ENCODE measurements at regions not wholly inside any gene's neighbourhood (a gene's known extent, or its start where the extent isn't known, plus 50 kb on each side); places are given as distances from the start of the nearest gene placed in this dataset.
"Not testable (repeated sequence)": the region's sequence is repeated elsewhere in the genome, so short reads cannot be mapped to it uniquely, and the experiment has no call there.

DNA sequence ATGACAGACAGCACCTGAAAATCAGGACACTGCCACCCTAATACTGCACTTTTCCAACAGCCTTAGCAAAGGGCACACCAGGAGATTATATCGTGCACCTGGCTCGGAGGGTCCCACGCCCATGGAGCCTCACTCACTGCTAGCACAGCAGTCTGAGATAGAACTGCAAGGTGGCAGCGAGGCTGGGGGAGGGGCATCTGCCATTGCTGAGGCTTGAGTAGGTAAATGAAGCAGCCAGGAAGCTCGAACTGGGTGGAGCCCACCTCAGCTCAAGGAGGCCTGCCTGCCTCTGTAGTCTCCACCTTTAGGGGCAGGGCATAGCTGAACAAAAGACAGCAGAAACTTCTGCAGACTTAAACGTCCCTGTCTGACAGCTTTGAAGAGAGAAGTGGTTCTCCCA lies 84.4 kb upstream of the UFL1 start:
- H3K9me3 ChIP-seq (ENCODE audit: control insufficient read depth, insufficient read depth, low read depth, low read length); in situ Hi-C loops (cut with HindIII; ENCODE audit: low pct_unique_long_range_greater_than_20kb, low sequenced_read_pairs); intact Hi-C loops (cut with micrococcal nuclease; ENCODE audit: unreplicated experiment); H3K27me3 ChIP-seq (ENCODE audit: control insufficient read depth, insufficient read depth, low read length); CTCF ChIA-PET; H3K4me1 ChIP-seq (ENCODE audit: control insufficient read depth, insufficient read depth, low read length); BruUV-seq (replicated peaks); ATAC-seq; DNase-seq (ENCODE audit: low read depth, low spot score); H3K36me3 ChIP-seq (ENCODE audit: control insufficient read depth, insufficient read depth, low read length); POLR2A ChIA-PET; H3K27ac ChIP-seq (ENCODE audit: low read length); H3K4me3 ChIP-seq (ENCODE audit: low read depth in 2 of 2, low read length in 2 of 2): not testable (repeated sequence)

DNA sequence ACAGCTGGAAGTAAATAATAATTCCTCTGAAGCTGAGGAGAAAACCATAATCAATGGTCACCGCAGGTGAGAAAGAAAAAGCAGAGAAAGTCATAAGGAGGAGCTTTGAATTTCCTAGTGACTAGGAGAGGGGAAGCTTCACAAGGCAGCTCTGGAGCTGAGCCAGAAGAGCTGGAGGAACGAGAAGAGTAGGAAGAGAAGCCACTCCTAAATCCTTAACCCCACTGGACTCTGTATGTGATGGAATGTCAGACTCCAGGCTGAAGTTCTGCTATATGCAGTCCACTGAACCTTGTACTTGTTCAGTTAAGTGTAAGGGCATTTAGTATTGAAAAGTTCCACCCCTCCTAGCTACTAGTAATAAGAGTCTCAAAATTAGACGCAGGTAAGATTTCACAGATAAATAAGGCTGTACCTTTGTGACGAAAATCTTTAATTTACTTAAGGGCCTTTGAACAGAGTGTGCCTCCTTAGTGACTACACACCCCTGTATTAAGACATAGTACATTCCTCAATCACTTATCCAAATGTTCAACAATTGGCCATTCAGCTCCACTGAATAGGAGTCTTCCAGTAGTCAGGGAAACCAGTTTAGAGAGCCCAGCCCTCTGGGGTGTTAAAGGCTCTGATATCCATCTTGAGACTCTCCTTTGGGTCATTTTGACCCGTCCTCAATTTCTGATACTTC lies 71.4 kb upstream of the UFL1 start:
- Histone ChIP-seq H3K36me3 (ENCODE audit: control insufficient read depth, insufficient read depth, low read length) (no peaks in the 10 kb centered on the region), H3K9me3 (ENCODE audit: control insufficient read depth, insufficient read depth, low read depth, low read length) (no peaks in the 10 kb centered on the region), H3K4me1 (ENCODE audit: control insufficient read depth, insufficient read depth, low read length) (no peaks in the 10 kb centered on the region), H3K27me3 (ENCODE audit: control insufficient read depth, insufficient read depth, low read length) (no peaks in the 10 kb centered on the region), H3K27ac (ENCODE audit: low read length) (no peak overlapping the region), H3K4me3 (ENCODE audit: low read depth in 2 of 2, low read length in 2 of 2) (no peak overlapping the region)
- no peak for ATAC-seq
- no TSS peak for BruUV-seq (replicated peaks)
- POLR2A ChIA-PET: no interaction called here
- DNase-seq (ENCODE audit: low read depth, low spot score): no peak
- CTCF ChIA-PET: no interaction called here
- TF ChIP-seq SIN3A (IDR thresholded peaks at IDR 0.05; ENCODE audit: borderline replicate concordance, insufficient read depth, low read depth, low read length) (no peak), CTCF (IDR thresholded peaks at IDR 0.05) (no peak), TCF7L2 (IDR thresholded peaks at IDR 0.05; ENCODE audit: low read depth, low read length) (no peak), POLR2AphosphoS5 (IDR thresholded peaks at IDR 0.05; ENCODE audit: low read depth, low read length) (no peak)
- TF ChIP-seq, protein P1, sequence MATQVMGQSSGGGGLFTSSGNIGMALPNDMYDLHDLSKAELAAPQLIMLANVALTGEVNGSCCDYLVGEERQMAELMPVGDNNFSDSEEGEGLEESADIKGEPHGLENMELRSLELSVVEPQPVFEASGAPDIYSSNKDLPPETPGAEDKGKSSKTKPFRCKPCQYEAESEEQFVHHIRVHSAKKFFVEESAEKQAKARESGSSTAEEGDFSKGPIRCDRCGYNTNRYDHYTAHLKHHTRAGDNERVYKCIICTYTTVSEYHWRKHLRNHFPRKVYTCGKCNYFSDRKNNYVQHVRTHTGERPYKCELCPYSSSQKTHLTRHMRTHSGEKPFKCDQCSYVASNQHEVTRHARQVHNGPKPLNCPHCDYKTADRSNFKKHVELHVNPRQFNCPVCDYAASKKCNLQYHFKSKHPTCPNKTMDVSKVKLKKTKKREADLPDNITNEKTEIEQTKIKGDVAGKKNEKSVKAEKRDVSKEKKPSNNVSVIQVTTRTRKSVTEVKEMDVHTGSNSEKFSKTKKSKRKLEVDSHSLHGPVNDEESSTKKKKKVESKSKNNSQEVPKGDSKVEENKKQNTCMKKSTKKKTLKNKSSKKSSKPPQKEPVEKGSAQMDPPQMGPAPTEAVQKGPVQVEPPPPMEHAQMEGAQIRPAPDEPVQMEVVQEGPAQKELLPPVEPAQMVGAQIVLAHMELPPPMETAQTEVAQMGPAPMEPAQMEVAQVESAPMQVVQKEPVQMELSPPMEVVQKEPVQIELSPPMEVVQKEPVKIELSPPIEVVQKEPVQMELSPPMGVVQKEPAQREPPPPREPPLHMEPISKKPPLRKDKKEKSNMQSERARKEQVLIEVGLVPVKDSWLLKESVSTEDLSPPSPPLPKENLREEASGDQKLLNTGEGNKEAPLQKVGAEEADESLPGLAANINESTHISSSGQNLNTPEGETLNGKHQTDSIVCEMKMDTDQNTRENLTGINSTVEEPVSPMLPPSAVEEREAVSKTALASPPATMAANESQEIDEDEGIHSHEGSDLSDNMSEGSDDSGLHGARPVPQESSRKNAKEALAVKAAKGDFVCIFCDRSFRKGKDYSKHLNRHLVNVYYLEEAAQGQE (IDR thresholded peaks at IDR 0.05; ENCODE audit: insufficient read depth in 1 of 2, low read depth in 2 of 2, low read length in 1 of 2): no peak
- intact Hi-C loops (cut with micrococcal nuclease; ENCODE audit: unreplicated experiment): no loop called here
- in situ Hi-C loops (cut with HindIII; ENCODE audit: low pct_unique_long_range_greater_than_20kb, low sequenced_read_pairs): no loop called here

DNA sequence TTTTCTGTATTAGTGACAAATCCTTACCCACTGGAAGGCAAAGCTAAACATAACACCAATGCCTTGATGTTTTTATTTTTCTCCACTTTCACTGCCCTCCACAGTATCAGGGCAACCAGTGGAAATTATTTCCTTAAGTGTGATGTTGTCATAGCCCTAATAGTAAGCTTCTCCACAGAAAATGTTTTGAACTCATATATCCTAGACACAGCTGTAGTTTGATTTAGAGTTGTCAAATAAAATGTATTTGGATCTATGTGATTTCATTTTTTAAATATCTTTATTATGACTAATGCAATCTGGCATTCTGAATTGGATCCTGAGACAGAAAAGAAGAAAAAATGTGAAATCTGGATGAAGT lies 70.9 kb upstream of the UFL1 start:
- H3K36me3 ChIP-seq (ENCODE audit: control insufficient read depth, insufficient read depth, low read length): no peaks in the 10 kb centered on the region
- intact Hi-C loops (cut with micrococcal nuclease; ENCODE audit: unreplicated experiment) (no loop called here), in situ Hi-C loops (cut with HindIII; ENCODE audit: low pct_unique_long_range_greater_than_20kb, low sequenced_read_pairs) (no loop called here)
- no peaks in the 10 kb centered on the region for H3K4me1 ChIP-seq (ENCODE audit: control insufficient read depth, insufficient read depth, low read length)
- no peaks in the 10 kb centered on the region for H3K9me3 ChIP-seq (ENCODE audit: control insufficient read depth, insufficient read depth, low read depth, low read length)
- no peak for DNase-seq (ENCODE audit: low read depth, low spot score)
- TF ChIP-seq, protein P1 (IDR thresholded peaks at IDR 0.05; ENCODE audit: insufficient read depth in 1 of 2, low read depth in 2 of 2, low read length in 1 of 2): no peak
- TF ChIP-seq SIN3A (IDR thresholded peaks at IDR 0.05; ENCODE audit: borderline replicate concordance, insufficient read depth, low read depth, low read length): no peak
- TF ChIP-seq POLR2AphosphoS5 (IDR thresholded peaks at IDR 0.05; ENCODE audit: low read depth, low read length): no peak
- no peak for TF ChIP-seq TCF7L2 (IDR thresholded peaks at IDR 0.05; ENCODE audit: low read depth, low read length)
- TF ChIP-seq CTCF (IDR thresholded peaks at IDR 0.05): no peak
- ATAC-seq: no peak
- no TSS peak for BruUV-seq (replicated peaks)
- no peak overlapping the region for H3K27ac ChIP-seq (ENCODE audit: low read length)
- no peak overlapping the region for H3K4me3 ChIP-seq (ENCODE audit: low read depth in 2 of 2, low read length in 2 of 2)
- ChIA-PET CTCF (no interaction called here), POLR2A (no interaction called here)
- H3K27me3 ChIP-seq (ENCODE audit: control insufficient read depth, insufficient read depth, low read length): no peaks in the 10 kb centered on the region

All from Panc1 (cell line).